Hepatocyte (in vitro differentiated cells): ENCODE measurements at regions not wholly inside any gene's neighbourhood (a gene's known extent, or its start where the extent isn't known, plus 50 kb on each side); places are given as distances from the start of the nearest gene placed in this dataset.

Experiments
- DNase-seq: peaks from one replicate; pipeline ENCODE4 v3.0.0-alpha.2; 2016; ENCODE audit warnings: low spot score
- H2AFZ ChIP-seq: fragments of 200-600 bp; sonication (generic); 2 replicates; pipeline ENCODE4 v1.6.0; 2016; ENCODE audit warnings: antibody characterized with exemption, mild to moderate bottlenecking
- H3K27ac ChIP-seq: fragments of 200-600 bp; sonication (generic); 2 replicates; pipeline ENCODE4 v1.5.1; 2016; ENCODE audit warnings: mild to moderate bottlenecking
- H3K27me3 ChIP-seq: fragments of 200-600 bp; sonication (generic); 2 replicates; pipeline ENCODE4 v1.6.1; 2016
- H3K36me3 ChIP-seq: fragments of 200-600 bp; sonication (generic); replicated peaks from 2 replicates; pipeline ENCODE4 v1.5.1; 2016; ENCODE audit warnings: low read depth; ENCODE audit not compliant: insufficient read depth
- H3K4me1 ChIP-seq: fragments of 200-600 bp; sonication (generic); 2 replicates; pipeline ENCODE4 v1.5.1; 2016; ENCODE audit warnings: mild to moderate bottlenecking, moderate library complexity; ENCODE audit not compliant: insufficient read depth
- H3K4me2 ChIP-seq: fragments of 200-600 bp; sonication (generic); 2 replicates; pipeline ENCODE4 v1.6.0; 2016
- H3K4me3 ChIP-seq: fragments of 200-600 bp; sonication (generic); 2 replicates; pipeline ENCODE4 v1.5.1; 2016; ENCODE audit warnings: mild to moderate bottlenecking
- H3K79me2 ChIP-seq: fragments of 200-600 bp; sonication (generic); 2 replicates; pipeline ENCODE4 v1.6.0; 2017; ENCODE audit warnings: mild to moderate bottlenecking
- H3K9me2 ChIP-seq: fragments of 200-600 bp; sonication (generic); replicated peaks from 2 replicates; pipeline ENCODE4 v1.6.0; 2017; ENCODE audit warnings: mild to moderate bottlenecking; ENCODE audit not compliant: insufficient read depth
- H3K9me3 ChIP-seq: fragments of 200-600 bp; sonication (generic); 2 replicates; pipeline ENCODE4 v1.5.1; 2016; ENCODE audit warnings: low read depth, mild to moderate bottlenecking
- H4K20me1 ChIP-seq: fragments of 200-600 bp; sonication (generic); 2 replicates; pipeline ENCODE4 v1.6.0; 2016; ENCODE audit warnings: mild to moderate bottlenecking; ENCODE audit not compliant: insufficient read depth, poor library complexity, severe bottlenecking
- EZH2 ChIP-seq: fragments of 200-600 bp; sonication (generic); IDR thresholded peaks from 2 replicates; pipeline ENCODE4 v1.6.1; 2016; ENCODE audit warnings: antibody characterized with exemption, mild to moderate bottlenecking, borderline replicate concordance
- EZH2phosphoT487 ChIP-seq: fragments of 200-600 bp; sonication (generic); IDR thresholded peaks from one replicate; pipeline ENCODE4 v1.6.1; 2018; ENCODE audit warnings: antibody characterized with exemption, mild to moderate bottlenecking, low read depth, moderate library complexity; ENCODE audit not compliant: unreplicated experiment, severe bottlenecking
- WGBS: methylation state at CpG from one replicate; pipeline ENCODE4 v1.1.6; 2016; ENCODE audit warnings: low lambda C conversion rate; ENCODE audit errors: missing lambda C conversion rate; 5-methylcytosine and 5-hydroxymethylcytosine counted together
- TF ChIP-seq, protein P1 (sequence below): fragments of 200-600 bp; sonication (generic); IDR thresholded peaks from 2 replicates; pipeline ENCODE4 v1.5.1; 2016; ENCODE audit warnings: antibody characterized with exemption, mild to moderate bottlenecking; ENCODE audit not compliant: poor library complexity

DNA sequence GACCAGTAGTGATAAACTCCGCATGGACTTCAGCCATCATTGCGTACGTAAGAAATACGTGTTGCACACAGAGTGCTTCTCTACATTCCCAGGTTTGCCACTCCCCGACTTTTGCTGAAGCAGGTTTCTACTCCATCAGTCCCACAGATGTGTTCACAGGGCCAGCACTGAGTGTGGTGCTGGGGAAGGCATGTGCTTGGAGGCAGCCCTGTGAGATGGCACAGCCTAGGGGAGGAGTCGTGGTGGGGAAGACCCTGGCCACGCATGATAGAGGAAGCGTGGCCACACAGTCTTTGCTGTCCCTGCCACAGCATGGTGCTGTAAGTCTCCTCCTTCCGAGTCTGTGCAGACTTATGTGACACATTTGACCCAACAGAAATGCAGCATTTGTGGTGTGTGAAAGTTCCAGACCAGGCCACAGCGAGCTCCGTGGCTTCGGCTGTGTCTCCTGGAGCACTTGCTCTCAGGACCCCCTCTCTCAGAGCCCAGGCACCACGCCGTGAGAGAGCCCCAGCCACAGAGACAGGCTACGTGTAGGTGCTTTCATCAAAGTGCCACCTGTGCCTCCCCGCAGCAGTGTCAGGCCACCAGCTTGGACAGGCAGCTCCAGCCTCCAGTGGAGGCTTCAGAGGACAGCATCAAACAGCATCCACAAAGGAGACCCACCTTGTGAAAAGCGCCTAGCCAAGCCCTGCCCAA, 197.8 kb downstream of the AUH start:
- no peaks in the 10 kb centered on the region for H3K36me3 ChIP-seq
- no peak for DNase-seq
- H3K27me3 ChIP-seq: no peaks in the 10 kb centered on the region
- peaks cover 46% of the 10 kb centered on the region for H3K4me1 ChIP-seq
- H3K4me2 ChIP-seq: no peak overlapping the region
- no peaks in the 10 kb centered on the region for H3K79me2 ChIP-seq
- no peaks in the 10 kb centered on the region for H3K9me3 ChIP-seq
- no peak overlapping the region for H3K4me3 ChIP-seq
- no peak overlapping the region for H2AFZ ChIP-seq
- no peaks in the 10 kb centered on the region for H3K9me2 ChIP-seq
- 96% methylated on average over 17 of the region's 17 CpGs for WGBS
- H3K27ac ChIP-seq: peak overlapping the region; percentile 41
- H4K20me1 ChIP-seq: no peaks in the 10 kb centered on the region
- TF ChIP-seq, protein P1, sequence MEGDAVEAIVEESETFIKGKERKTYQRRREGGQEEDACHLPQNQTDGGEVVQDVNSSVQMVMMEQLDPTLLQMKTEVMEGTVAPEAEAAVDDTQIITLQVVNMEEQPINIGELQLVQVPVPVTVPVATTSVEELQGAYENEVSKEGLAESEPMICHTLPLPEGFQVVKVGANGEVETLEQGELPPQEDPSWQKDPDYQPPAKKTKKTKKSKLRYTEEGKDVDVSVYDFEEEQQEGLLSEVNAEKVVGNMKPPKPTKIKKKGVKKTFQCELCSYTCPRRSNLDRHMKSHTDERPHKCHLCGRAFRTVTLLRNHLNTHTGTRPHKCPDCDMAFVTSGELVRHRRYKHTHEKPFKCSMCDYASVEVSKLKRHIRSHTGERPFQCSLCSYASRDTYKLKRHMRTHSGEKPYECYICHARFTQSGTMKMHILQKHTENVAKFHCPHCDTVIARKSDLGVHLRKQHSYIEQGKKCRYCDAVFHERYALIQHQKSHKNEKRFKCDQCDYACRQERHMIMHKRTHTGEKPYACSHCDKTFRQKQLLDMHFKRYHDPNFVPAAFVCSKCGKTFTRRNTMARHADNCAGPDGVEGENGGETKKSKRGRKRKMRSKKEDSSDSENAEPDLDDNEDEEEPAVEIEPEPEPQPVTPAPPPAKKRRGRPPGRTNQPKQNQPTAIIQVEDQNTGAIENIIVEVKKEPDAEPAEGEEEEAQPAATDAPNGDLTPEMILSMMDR: no peak
- TF ChIP-seq EZH2phosphoT487 (no peak), EZH2 (no peak)
